ENCODE measurements at regions not wholly inside any gene's neighbourhood (a gene's known extent, or its start where the extent isn't known, plus 50 kb on each side); places are given as distances from the start of the nearest gene placed in this dataset.
"Not testable (repeated sequence)": the region's sequence is repeated elsewhere in the genome, so short reads cannot be mapped to it uniquely, and the experiment has no call there.

DNA sequence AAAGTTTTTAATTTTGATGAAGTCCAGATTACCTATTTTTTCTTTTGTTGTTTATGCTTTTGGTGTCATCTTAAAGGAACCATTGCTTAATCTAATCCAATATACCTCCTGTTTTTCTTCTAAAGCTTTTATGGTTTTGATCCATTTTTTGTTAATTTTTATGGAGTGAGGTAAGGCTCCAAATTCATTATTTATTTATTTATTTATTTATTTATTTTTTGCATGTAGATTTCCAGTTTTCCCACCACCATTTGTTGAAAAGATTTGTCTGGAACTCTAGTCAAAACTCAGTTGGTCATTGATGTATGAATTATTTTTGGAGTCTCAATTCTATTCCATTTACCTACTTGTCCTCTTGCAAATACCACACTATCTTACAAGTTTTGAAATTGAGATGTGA lies 99.4 kb upstream of the RBMS1 start:
- DNase-seq (ENCODE audit: low read depth) = no peak
- TF ChIP-seq CTCF (IDR thresholded peaks at IDR 0.05; ENCODE audit: insufficient read depth, low read depth, low read length) = no peak

GRCh38 chr2:160596441-160596840 lies 102.8 kb upstream of the RBMS1 start:
- TF ChIP-seq CTCF (IDR thresholded peaks at IDR 0.05; ENCODE audit: insufficient read depth, low read depth, low read length) = no peak
- no peak for DNase-seq (ENCODE audit: low read depth)
- no peak overlapping the region for H3K4me3 ChIP-seq (ENCODE audit: low read depth, low read length)

More for the DNA sequence above, 99.4 kb upstream of the RBMS1 start:
- H3K4me3 ChIP-seq (ENCODE audit: low read depth, low read length) = no peak overlapping the region

DNA sequence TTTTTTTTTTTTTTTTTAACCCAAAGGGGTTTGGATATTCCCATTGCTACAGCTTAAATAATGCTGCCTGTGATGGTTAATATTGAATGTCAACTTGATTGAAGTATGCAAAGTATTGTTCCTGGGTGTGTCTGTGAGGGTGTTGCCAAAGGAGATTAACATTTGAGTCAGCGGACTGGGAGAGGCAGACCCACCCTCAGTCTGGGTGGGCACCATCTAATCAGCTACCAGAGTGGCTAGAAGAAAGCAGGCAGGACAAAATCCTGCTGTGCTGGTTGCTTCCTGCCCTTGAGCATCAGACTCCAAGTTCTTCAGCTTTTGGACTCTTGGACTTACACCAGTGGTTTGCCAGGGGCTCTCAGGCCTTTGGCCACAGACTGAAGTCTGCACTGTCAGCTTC lies 106.8 kb upstream of the RBMS1 start:
- DNase-seq (ENCODE audit: low read depth); H3K4me3 ChIP-seq (ENCODE audit: low read depth, low read length): not testable (repeated sequence)

DNA sequence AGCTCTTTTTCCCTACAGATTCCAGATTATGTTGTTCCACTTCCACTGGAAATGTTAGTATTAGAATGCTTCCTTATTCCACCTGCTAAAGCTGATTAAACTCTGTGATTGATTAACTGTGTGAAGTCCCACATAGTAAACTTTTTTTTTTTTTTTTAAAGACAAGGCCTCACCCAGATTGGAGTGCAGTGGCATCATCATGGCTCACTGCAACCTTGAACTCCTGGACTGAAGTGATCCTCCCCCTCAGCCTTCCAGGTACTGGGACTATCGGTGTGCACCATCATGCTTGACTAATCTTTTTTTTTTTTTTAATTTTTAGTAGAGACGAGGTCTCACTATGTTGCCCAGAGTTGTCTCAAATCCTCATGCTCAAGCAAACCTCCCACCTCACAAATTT lies 108.5 kb upstream of the RBMS1 start:
- H3K4me3 ChIP-seq (ENCODE audit: low read depth, low read length) = no peak overlapping the region
- DNase-seq (ENCODE audit: low read depth) = no peak
- no peak for TF ChIP-seq CTCF (IDR thresholded peaks at IDR 0.05; ENCODE audit: insufficient read depth, low read depth, low read length)

DNA sequence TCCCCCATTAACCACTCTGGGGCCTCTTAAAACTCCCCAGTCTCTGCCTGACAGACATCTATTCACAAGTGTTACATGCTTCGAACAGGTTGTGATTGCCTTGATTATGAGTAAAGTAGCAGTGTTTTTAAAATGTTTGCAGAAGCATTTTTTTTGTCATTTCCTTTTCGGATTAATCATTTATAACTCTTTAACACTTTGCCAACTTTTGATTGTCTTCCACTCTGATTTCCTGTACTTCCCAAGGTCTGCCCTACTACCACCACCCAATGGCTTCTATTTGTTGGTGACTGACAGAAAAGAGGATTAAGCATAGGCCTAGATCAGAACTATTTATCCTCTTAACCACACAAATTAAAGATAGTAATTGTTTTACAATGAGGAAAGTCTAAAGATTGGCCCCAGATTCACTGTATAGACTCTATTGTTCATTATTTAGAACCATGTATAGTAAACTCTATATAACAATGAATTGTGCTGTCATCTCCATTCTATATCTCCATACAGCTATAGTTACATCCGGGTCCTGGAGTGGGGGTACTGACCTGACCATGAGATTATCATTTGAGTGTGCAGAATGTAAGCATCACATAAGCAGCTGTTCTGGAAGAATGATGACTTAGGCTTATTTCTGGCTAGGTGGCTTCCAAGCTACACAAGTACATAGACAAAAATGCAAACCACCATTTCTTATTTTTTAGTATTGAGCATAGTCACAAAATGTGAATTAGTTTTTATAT lies 110.3 kb upstream of the RBMS1 start:
- DNase-seq (ENCODE audit: low read depth) = no peak
- H3K4me3 ChIP-seq (ENCODE audit: low read depth, low read length) = no peak overlapping the region
- TF ChIP-seq CTCF (IDR thresholded peaks at IDR 0.05; ENCODE audit: insufficient read depth, low read depth, low read length) = no peak

- no peak for DNase-seq (ENCODE audit: low read depth)
- TF ChIP-seq CTCF (IDR thresholded peaks at IDR 0.05; ENCODE audit: insufficient read depth, low read depth, low read length) = no peak
- no peak overlapping the region for H3K4me3 ChIP-seq (ENCODE audit: low read depth, low read length)
Observed at GRCh38 chr2:160606341-160606740, 112.7 kb upstream of the RBMS1 start.

GRCh38 chr2:160608599-160608998 lies 115.0 kb upstream of the RBMS1 start:
- no peak for DNase-seq (ENCODE audit: low read depth)
- H3K4me3 ChIP-seq (ENCODE audit: low read depth, low read length) = no peak overlapping the region

More at GRCh38 chr2:160608599-160608998, 115.0 kb upstream of the RBMS1 start:
- no peak for TF ChIP-seq CTCF (IDR thresholded peaks at IDR 0.05; ENCODE audit: insufficient read depth, low read depth, low read length)
